DOHH2 (cell line): ENCODE measurements at regions not wholly inside any gene's neighbourhood (a gene's known extent, or its start where the extent isn't known, plus 50 kb on each side); places are given as distances from the start of the nearest gene placed in this dataset.

Experiments used
- H3F3A ChIP-seq: fragments of 200-600 bp; sonication (generic), shearing (Covaris generic); 2 replicates; pipeline ENCODE4 v1.6.0; 2016; ENCODE audit warnings: antibody characterized with exemption, mild to moderate bottlenecking; ENCODE audit not compliant: control insufficient read depth, insufficient read depth
- H3K27ac ChIP-seq: fragments of 200-600 bp; sonication (generic); 2 replicates; pipeline ENCODE4 v1.5.1; 2014; ENCODE audit warnings: low read depth, mild to moderate bottlenecking, low read length, moderate library complexity
- H3K27me3 ChIP-seq: fragments of 200-600 bp; sonication (generic); 2 replicates; pipeline ENCODE4 v1.6.1; 2014; ENCODE audit warnings: mild to moderate bottlenecking, low read length, mixed read lengths; ENCODE audit not compliant: control insufficient read depth
- H3K36me3 ChIP-seq: fragments of 200-600 bp; sonication (generic); 2 replicates; pipeline ENCODE4 v1.6.1; 2014; ENCODE audit warnings: mild to moderate bottlenecking, low read length, moderate library complexity, mixed read lengths; ENCODE audit not compliant: control insufficient read depth
- H3K4me1 ChIP-seq: fragments of 200-600 bp; sonication (generic); 2 replicates; pipeline ENCODE4 v1.6.1; 2014; ENCODE audit warnings: mild to moderate bottlenecking, low read length, mixed read lengths; ENCODE audit not compliant: control insufficient read depth
- H3K4me2 ChIP-seq: fragments of 200-600 bp; sonication (generic); 2 replicates; pipeline ENCODE4 v1.6.0; 2014; ENCODE audit warnings: mild to moderate bottlenecking, low read length, moderate library complexity
- H3K4me3 ChIP-seq: fragments of 200-600 bp; sonication (generic); 2 replicates; pipeline ENCODE4 v1.5.1; 2014; ENCODE audit warnings: mild to moderate bottlenecking, low read length, mixed read lengths
- H3K79me2 ChIP-seq: fragments of 200-600 bp; sonication (generic); 2 replicates; pipeline ENCODE4 v1.6.1; 2014; ENCODE audit warnings: mild to moderate bottlenecking, low read length, mixed read lengths; ENCODE audit not compliant: control insufficient read depth
- H3K9me2 ChIP-seq: fragments of 200-600 bp; sonication (generic); replicated peaks from 2 replicates; pipeline ENCODE4 v1.6.1; 2014; ENCODE audit warnings: mild to moderate bottlenecking, low read length, mixed read lengths; ENCODE audit not compliant: control insufficient read depth
- H3K9me3 ChIP-seq: fragments of 200-600 bp; sonication (generic); 2 replicates; pipeline ENCODE4 v1.6.1; 2014; ENCODE audit warnings: antibody characterized with exemption, low read length, mixed read lengths; ENCODE audit not compliant: control insufficient read depth, insufficient read depth
- H4K20me1 ChIP-seq: fragments of 200-600 bp; sonication (generic); 2 replicates; pipeline ENCODE4 v1.6.0; 2014; ENCODE audit warnings: low read depth, mild to moderate bottlenecking, antibody characterized with exemption, low read length, moderate library complexity; ENCODE audit not compliant: control insufficient read depth, insufficient read depth
- EZH2phosphoT487 ChIP-seq: fragments of 200-600 bp; sonication (generic); IDR thresholded peaks from 2 replicates; pipeline ENCODE4 v1.6.1; 2017; ENCODE audit warnings: borderline replicate concordance, mild to moderate bottlenecking, antibody characterized with exemption, low read length, moderate library complexity, mixed read lengths
- TF ChIP-seq, protein P1 (sequence below): fragments of 200-600 bp; sonication (generic); IDR thresholded peaks from one replicate; pipeline ENCODE4 v1.5.1; 2014; ENCODE audit warnings: antibody characterized with exemption, mild to moderate bottlenecking, low read depth, low read length; ENCODE audit not compliant: poor library complexity, severe bottlenecking

DNA sequence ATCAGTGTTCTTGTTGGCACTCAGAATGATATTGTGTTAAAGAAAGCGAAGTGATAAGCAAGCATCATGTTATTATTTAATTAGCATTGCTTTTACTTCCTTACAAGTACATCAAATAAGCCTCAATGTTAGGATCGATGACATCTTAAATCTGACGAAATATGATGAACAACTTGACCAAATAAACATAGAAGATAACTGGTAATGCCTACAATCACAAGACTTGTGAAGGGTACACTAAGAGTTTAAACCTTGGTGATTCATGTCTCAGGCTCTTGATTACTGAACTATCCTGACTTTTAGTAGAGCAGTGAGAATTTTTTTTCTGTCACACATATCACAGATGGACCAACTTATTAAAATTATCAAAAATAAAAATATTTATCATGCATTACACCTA is 500.8 kb upstream of the ZEB2 start:
- H3K36me3 ChIP-seq: no peaks in the 10 kb centered on the region
- H3K9me2 ChIP-seq: no peaks in the 10 kb centered on the region
- H3K27me3 ChIP-seq: no peaks in the 10 kb centered on the region
- no peak for TF ChIP-seq EZH2phosphoT487
- TF ChIP-seq, protein P1, sequence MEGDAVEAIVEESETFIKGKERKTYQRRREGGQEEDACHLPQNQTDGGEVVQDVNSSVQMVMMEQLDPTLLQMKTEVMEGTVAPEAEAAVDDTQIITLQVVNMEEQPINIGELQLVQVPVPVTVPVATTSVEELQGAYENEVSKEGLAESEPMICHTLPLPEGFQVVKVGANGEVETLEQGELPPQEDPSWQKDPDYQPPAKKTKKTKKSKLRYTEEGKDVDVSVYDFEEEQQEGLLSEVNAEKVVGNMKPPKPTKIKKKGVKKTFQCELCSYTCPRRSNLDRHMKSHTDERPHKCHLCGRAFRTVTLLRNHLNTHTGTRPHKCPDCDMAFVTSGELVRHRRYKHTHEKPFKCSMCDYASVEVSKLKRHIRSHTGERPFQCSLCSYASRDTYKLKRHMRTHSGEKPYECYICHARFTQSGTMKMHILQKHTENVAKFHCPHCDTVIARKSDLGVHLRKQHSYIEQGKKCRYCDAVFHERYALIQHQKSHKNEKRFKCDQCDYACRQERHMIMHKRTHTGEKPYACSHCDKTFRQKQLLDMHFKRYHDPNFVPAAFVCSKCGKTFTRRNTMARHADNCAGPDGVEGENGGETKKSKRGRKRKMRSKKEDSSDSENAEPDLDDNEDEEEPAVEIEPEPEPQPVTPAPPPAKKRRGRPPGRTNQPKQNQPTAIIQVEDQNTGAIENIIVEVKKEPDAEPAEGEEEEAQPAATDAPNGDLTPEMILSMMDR: no peak
- peaks cover 3% of the 10 kb centered on the region; the same call in 1 of the 2 replicates for H3K9me3 ChIP-seq
- no peaks in the 10 kb centered on the region for H3F3A ChIP-seq
- H3K79me2 ChIP-seq: no peaks in the 10 kb centered on the region
- H3K4me1 ChIP-seq: peaks cover 15% of the 10 kb centered on the region
- no peak overlapping the region for H3K4me3 ChIP-seq
- H4K20me1 ChIP-seq: no peaks in the 10 kb centered on the region
- no peak overlapping the region for H3K27ac ChIP-seq
- H3K4me2 ChIP-seq: no peak overlapping the region

DNA sequence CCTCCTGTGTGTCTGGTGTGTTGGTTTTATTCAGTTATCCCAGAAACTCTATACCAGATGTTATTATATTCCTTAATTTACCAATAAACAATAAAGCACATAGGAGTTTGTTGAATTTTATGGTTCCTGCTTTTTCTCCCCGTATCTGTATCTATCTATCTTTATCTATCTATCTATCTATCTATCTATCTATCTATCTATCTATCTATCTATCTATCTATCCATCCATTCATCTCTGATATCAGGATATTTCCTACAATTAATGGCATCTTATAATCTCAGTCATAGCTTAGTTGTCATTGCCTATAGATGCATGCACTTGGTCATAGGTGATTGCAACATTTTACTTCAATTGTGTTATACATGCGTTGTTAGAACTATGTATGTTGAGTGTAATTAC is 500.2 kb upstream of the ZEB2 start:
- Histone ChIP-seq H3K36me3 (no peaks in the 10 kb centered on the region), H3K27ac (no peak overlapping the region), H3K4me1 (peaks cover 15% of the 10 kb centered on the region), H4K20me1 (no peaks in the 10 kb centered on the region), H3K4me2 (no peak overlapping the region), H3K4me3 (no peak overlapping the region), H3K79me2 (no peaks in the 10 kb centered on the region), H3K27me3 (no peaks in the 10 kb centered on the region), H3K9me3 (peaks cover 3% of the 10 kb centered on the region; the same call in 1 of the 2 replicates), H3F3A (no peaks in the 10 kb centered on the region), H3K9me2 (no peaks in the 10 kb centered on the region)
- no peak for TF ChIP-seq EZH2phosphoT487
- TF ChIP-seq, protein P1: no peak

DNA sequence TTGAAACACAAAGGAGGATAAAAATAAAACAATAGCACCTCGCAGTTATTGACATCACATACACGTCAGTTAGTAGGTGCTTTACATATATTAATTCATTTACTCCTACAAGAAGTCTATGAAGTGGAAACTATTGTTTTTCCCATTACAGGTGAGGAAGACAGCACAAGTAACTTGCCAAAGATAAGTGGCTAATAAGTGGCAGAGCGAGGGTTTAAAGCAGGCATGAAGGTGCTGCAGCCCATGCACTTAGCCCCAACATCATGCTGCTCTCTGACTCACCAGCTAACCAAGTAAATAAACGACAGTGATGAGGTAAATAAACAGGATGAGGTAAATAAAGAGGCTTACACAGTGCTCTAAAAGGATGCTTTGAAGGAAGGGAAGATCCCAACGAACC is 498.6 kb upstream of the ZEB2 start:
- Histone ChIP-seq H3K9me3 (peaks cover 3% of the 10 kb centered on the region; the same call in 1 of the 2 replicates), H3K4me1 (peaks cover 14% of the 10 kb centered on the region), H3K9me2 (no peaks in the 10 kb centered on the region), H3K4me3 (no peak overlapping the region), H4K20me1 (no peaks in the 10 kb centered on the region), H3K27me3 (no peaks in the 10 kb centered on the region), H3K36me3 (no peaks in the 10 kb centered on the region), H3K4me2 (no peak overlapping the region), H3K27ac (no peak overlapping the region), H3F3A (no peaks in the 10 kb centered on the region), H3K79me2 (no peaks in the 10 kb centered on the region)
- TF ChIP-seq, protein P1: no peak
- TF ChIP-seq EZH2phosphoT487: no peak
